K562 (cell line): ENCODE measurements at regions not wholly inside any gene's neighbourhood (a gene's known extent, or its start where the extent isn't known, plus 50 kb on each side); places are given as distances from the start of the nearest gene placed in this dataset.

Experiments used
- ATF6 ChIP-seq: sonication (generic); formaldehyde crosslinking; IDR thresholded peaks from 2 replicates; pipeline ENCODE4 v1.4.0; 2020; ENCODE audit warnings: mild to moderate bottlenecking, missing genetic modification reagents
- BDP1 ChIP-seq: IDR thresholded peaks from 3 replicates; pipeline ENCODE4 v1.6.1; 2011; ENCODE audit not compliant: insufficient read length, insufficient read depth
- C11orf30 ChIP-seq: fragments of 450-650 bp; IDR thresholded peaks from 2 replicates; pipeline ENCODE4 v1.6.1; 2016; ENCODE audit warnings: low read depth, mild to moderate bottlenecking
- CBFA2T2 ChIP-seq: fragments of 450-650 bp; conservative IDR thresholded peaks from 2 replicates; pipeline ENCODE4 v1.6.1; 2017; ENCODE audit warnings: mild to moderate bottlenecking
- CBFA2T3 ChIP-seq: fragments of 450-650 bp; IDR thresholded peaks from 2 replicates; pipeline ENCODE4 v1.6.1; 2017
- CREB3L1 ChIP-seq: fragments of 450-650 bp; IDR thresholded peaks from 2 replicates; pipeline ENCODE4 v1.6.1; 2014; ENCODE audit warnings: low read depth, mild to moderate bottlenecking, moderate library complexity, borderline replicate concordance
- EGR1 ChIP-seq: fragments of 450-650 bp; conservative IDR thresholded peaks from 2 replicates; pipeline ENCODE4 v1.6.1; 2017; ENCODE audit warnings: mild to moderate bottlenecking
- GATA2 ChIP-seq: sonication (generic); formaldehyde crosslinking; IDR thresholded peaks from 2 replicates; pipeline ENCODE4 v1.4.0; 2020; ENCODE audit warnings: mild to moderate bottlenecking, missing genetic modification reagents
- HDAC3 ChIP-seq: fragments of 450-650 bp; IDR thresholded peaks from 2 replicates; pipeline ENCODE4 v1.6.1; 2018; ENCODE audit warnings: borderline replicate concordance, mild to moderate bottlenecking, moderate library complexity; ENCODE audit not compliant: partially characterized antibody
- HOXB6 ChIP-seq: fragments of 250-450 bp; sonication (Bioruptor Pico); IDR thresholded peaks from 2 replicates; pipeline ENCODE4 v1.5.1; 2022; ENCODE audit warnings: mild to moderate bottlenecking, borderline replicate concordance
- KLF16 ChIP-seq: IDR thresholded peaks from 2 replicates; pipeline ENCODE4 v1.6.1; 2016; ENCODE audit warnings: antibody characterized with exemption
- MEIS2 ChIP-seq: fragments of 450-650 bp; IDR thresholded peaks from 2 replicates; pipeline ENCODE4 v1.6.1; 2014; ENCODE audit warnings: mild to moderate bottlenecking; ENCODE audit not compliant: partially characterized antibody
- MTA3 ChIP-seq: fragments of 450-650 bp; formaldehyde crosslinking; IDR thresholded peaks from 2 replicates; pipeline ENCODE4 v1.6.1; 2017; ENCODE audit warnings: mild to moderate bottlenecking, borderline replicate concordance
- NFIC ChIP-seq: fragments of 450-650 bp; IDR thresholded peaks from 2 replicates; pipeline ENCODE4 v1.6.1; 2017; ENCODE audit warnings: mild to moderate bottlenecking, inconsistent platforms
- PCBP1 ChIP-seq: fragments of 200-400 bp; formaldehyde crosslinking; IDR thresholded peaks from 2 replicates; pipeline ENCODE4 v1.6.1; 2018; ENCODE audit warnings: mild to moderate bottlenecking, low read depth, low read length; ENCODE audit not compliant: poor library complexity, severe bottlenecking
- PURB ChIP-seq: sonication (generic); formaldehyde crosslinking; IDR thresholded peaks from 2 replicates; pipeline ENCODE4 v1.9.0; 2021; ENCODE audit warnings: low read depth, mild to moderate bottlenecking, missing genetic modification reagents
- RBM25 ChIP-seq: fragments of 200-400 bp; formaldehyde crosslinking; IDR thresholded peaks from 2 replicates; pipeline ENCODE4 v1.6.1; 2018; ENCODE audit warnings: low read length, low read depth, moderate library complexity; ENCODE audit not compliant: severe bottlenecking
- RCOR1 ChIP-seq, 2 experiments: IDR thresholded peaks; 2 replicates each; pipeline ENCODE4 v1.6.1; 2012; ENCODE audit warnings: low read depth in 2 of 2, low read length in 2 of 2, borderline replicate concordance in 1 of 2, improper control_type of control experiment in 1 of 2
- SMARCC2 ChIP-seq: fragments of 450-650 bp; IDR thresholded peaks from 2 replicates; pipeline ENCODE4 v1.6.1; 2017; ENCODE audit warnings: antibody characterized with exemption, moderate library complexity, mild to moderate bottlenecking, low read depth
- TEAD4 ChIP-seq, 2 experiments: sonication (generic) in 1 of 2; formaldehyde crosslinking in 1 of 2; IDR thresholded peaks; 2 replicates each; pipeline versions ENCODE4 v1.6.1 to v1.8.0; 2012 to 2022; ENCODE audit warnings: borderline replicate concordance in 1 of 2, inconsistent platforms in 1 of 2, low read length in 1 of 2, mild to moderate bottlenecking in 1 of 2, missing genetic modification reagents in 1 of 2
- ZC3H4 ChIP-seq: sonication (generic); formaldehyde crosslinking; IDR thresholded peaks from 2 replicates; pipeline ENCODE4 v1.9.0; 2021; ENCODE audit warnings: missing genetic modification reagents, borderline replicate concordance
- ZNF121 ChIP-seq: sonication (generic); formaldehyde crosslinking; conservative IDR thresholded peaks from 2 replicates; pipeline ENCODE4 v1.8.0; 2022; ENCODE audit warnings: missing genetic modification reagents
- ZNF449 ChIP-seq: fragments of 250-450 bp; sonication (Bioruptor Pico); IDR thresholded peaks from 2 replicates; pipeline ENCODE4 v1.8.0; 2022; ENCODE audit warnings: moderate library complexity, mild to moderate bottlenecking, inconsistent platforms
- ZNF707 ChIP-seq: fragments of 250-450 bp; sonication (Bioruptor Pico); conservative IDR thresholded peaks from 2 replicates; pipeline ENCODE4 v1.8.0; 2022; ENCODE audit warnings: inconsistent platforms, mild to moderate bottlenecking, moderate library complexity
- TF ChIP-seq, protein P1 (sequence below): fragments of 450-650 bp; IDR thresholded peaks from 2 replicates; pipeline ENCODE4 v1.6.1; 2016

- TF ChIP-seq MEIS2 (peak; percentile 83), EGR1 (peak; percentile 70), MTA3 (no peak), ZNF707 (CRISPR knock-in tag) (no peak), CBFA2T2 (peak; percentile 71), TEAD4 (IDR thresholded peaks at IDR 0.05; ENCODE audit: low read length) (peak; percentile 79), TEAD4 (CRISPR knock-in tag; IDR thresholded peaks at IDR 0.05; ENCODE audit: borderline replicate concordance) (no peak), SMARCC2 (no peak), PCBP1 (no peak), ZNF449 (CRISPR knock-in tag) (no peak), C11orf30 (no peak), NFIC (peak; percentile 57), HOXB6 (CRISPR knock-in tag) (no peak), PURB (CRISPR knock-in tag) (no peak), CBFA2T3 (peak; percentile 88), GATA2 (CRISPR knock-in tag) (peak; percentile 62), HDAC3 (peak; percentile 20), CREB3L1 (0 out of 2 replicates have a peak, but pooled peaks have one; percentile 24), ZNF121 (CRISPR knock-in tag) (no peak), RCOR1 (IDR thresholded peaks at IDR 0.05; ENCODE audit: borderline replicate concordance in 1 of 2, low read depth in 2 of 2, low read length in 2 of 2) (peak in 1 of 2 experiments; percentile 66; a peak in 1 of 4 replicates), ATF6 (no peak), BDP1 (no peak), RBM25 (peak; percentile 80), ZC3H4 (CRISPR knock-in tag) (no peak), KLF16 (peak; percentile 37; the same call in 1 of the 2 replicates)
- TF ChIP-seq, protein P1, sequence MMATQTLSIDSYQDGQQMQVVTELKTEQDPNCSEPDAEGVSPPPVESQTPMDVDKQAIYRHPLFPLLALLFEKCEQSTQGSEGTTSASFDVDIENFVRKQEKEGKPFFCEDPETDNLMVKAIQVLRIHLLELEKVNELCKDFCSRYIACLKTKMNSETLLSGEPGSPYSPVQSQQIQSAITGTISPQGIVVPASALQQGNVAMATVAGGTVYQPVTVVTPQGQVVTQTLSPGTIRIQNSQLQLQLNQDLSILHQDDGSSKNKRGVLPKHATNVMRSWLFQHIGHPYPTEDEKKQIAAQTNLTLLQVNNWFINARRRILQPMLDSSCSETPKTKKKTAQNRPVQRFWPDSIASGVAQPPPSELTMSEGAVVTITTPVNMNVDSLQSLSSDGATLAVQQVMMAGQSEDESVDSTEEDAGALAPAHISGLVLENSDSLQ, result 0 out of 2 replicates have a peak, but pooled peaks have one; percentile 35
Measured at GRCh38 chr3:130258532-130258952, 86.9 kb upstream of the COL6A5 start (continued).
